Dermis blood vessel endothelial cell (primary cell): ENCODE measurements at regions not wholly inside any gene's neighbourhood (a gene's known extent, or its start where the extent isn't known, plus 50 kb on each side); places are given as distances from the start of the nearest gene placed in this dataset.

Source experiments
- DNase-seq: peaks from one replicate; pipeline ENCODE4 v3.0.0; 2010

DNA sequence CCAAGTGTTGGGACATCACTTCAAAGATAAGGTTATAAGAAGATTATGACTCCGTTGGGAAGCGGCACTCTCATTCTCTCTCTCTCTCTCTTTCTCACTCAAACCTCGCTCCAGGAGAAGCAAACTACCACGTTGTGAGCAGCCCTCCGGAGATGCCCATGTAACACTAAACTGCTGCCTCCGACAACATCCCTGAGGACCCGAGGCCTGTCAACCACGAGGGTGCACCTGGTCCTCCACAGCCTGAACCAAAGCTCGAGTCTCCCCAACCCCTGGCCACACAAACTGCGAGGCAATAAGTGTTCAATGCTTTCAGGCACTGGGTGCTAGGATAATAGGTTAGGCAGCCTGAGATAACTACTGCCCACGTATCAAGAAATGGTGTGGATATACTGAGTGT is 654.5 kb upstream of the ID2 start:
- no peak for DNase-seq

DNA sequence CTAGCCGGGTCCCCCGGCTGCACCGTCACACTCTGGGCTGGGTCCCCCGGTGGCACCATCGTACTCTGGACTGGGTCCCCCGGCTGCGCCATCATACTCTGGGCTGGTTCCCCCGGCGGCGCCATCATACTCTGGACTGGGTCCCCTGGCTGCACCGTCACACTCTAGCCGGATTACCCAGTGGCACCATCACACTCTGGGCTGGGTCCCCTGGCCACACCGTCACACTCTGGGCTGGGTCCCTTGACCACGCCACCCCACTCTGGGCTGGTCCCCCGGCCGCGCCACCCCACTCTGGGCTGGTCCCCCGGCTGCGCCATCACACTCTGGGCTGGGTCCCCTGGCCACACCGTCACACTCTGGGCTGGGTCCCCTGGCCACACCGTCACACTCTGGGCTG is 653.8 kb upstream of the ID2 start:
- DNase-seq = no peak

DNA sequence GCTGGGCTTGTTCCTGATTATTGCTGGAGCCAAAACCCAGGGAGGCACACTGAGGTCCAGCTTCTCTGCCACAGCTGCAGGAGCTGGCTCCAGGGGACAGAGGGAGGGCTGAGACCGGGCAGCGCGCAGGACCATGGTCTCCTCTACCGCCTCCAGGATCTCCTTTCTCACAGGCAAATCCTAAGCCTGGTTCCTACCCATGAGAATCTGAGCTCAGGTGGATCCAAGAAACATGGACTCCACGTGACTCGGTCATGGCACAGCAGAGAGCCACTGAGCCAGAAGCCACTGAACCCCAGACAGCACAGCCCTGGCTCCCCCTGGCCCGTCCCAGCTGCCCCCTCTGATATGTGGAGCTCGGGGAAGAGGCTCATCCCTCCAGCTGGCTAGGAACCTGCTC is 653.4 kb upstream of the ID2 start:
- no peak for DNase-seq

DNA sequence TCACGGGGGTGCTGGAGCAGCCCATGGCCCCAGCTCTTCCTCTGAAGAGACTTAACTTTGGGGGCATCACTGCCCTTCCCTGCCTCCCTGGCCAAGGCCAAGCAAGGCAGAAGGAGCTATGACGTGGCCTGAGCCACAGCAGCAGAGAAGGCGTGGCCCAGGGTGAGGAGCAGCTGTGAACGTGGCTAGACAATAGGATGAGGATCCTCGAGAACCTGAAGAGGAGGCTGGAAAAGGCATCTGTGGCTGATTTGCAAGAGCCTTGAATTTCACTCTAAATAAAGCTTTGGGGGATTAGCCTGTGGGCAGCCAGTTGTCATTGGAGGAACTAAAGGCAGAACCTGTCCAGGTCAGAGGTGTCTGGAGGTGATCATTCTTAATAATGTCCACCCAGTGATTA is 652.9 kb upstream of the ID2 start:
- no peak for DNase-seq

DNA sequence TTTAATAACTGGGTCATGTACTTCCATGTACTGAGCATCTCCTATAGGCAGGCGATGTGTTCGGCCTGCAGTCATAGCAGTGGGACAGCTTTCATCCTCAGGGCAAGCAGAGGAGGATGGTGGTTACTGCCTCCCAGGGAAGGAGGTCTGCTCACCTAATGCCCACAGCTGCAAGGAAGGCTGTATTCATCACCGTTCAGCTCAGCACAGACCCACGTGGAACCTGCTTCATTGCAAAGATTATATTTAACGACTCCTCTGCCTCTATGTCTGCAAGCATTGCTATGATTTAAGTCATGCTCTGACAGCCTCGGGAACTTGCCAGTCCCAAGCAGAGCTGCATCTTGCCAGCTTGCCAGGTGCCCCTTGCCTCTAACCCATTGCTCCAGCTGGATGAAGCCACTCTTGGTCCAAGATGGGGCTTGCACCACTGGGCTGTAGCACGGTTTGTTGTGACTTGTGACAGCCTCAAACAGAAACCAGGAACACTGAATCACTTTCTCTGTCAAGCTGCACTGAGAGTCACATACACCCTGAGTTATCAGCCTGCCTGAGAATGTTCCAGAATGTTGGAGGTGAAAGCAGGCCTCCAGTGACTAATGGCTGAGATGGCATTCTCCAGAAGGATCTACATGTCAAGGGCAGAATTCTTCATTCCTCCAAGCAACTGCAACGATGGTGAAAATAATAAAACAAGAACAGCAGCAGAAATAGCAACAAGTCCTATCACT is 651.1 kb upstream of the ID2 start:
- DNase-seq = no peak

DNA sequence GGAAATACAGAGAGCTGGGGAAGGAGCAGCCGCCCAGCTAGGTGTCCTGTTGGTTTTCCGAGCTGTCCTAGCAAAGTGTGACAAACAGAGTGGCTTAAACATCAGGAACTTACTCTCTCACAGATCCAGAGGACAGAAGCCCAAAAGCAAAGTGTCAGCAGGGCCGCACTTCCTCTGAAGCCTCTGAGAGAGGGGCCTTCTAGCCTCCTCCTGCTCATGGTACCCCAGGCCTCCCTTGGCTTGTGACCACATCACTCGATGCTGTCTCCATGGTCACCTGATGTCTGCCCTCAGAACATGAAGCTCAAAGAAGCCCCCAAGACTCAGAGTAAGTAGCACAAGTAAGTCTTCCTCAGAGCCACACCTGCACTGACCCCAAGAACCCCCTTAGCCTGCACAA is 650.5 kb upstream of the ID2 start:
- DNase-seq = no peak

DNA sequence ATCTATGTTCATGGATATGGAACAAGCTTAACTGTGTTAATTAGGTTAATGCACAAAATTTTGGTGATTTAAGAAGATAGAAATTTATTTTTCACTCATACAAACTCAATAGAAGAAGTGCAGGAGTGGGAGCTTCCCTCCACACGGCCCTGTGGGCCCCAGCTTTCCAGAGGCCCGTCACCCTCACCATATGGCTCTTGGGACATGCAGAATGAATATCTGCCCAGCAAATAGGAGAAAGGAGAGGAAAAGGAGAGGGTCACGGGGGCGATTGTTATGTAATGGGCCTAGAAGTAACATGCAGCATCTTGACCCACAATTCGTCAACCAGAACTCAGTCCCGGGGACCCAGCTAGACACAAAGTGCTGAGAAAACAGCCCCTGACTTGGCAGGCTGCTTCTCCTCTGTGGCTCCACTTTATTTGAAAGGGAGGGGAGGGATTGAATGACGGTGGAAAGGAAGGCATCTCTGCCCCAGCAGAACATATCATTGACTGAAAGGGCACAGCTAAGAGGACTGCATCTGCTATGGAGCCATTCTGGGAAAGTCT is 648.2 kb upstream of the ID2 start:
- DNase-seq = no peak

DNA sequence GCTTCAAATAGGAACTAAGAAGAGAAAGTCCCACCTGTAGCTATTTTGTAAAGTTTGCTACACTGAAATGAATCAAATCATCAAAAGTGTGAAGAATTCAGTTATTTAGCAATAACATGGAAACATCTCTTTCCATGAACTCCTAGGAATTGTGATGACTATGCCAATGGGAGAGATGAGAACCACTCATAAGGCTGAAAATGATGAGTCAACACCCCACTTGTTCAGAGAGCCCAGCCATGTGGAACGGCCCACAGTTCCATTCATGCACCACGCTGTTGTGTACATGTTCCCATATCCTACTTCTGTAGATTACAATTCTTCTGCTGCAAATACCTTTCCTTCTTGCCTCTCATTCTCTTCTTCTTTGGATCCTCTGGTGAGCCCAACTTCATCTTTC is 645.5 kb upstream of the ID2 start:
- no peak for DNase-seq

DNA sequence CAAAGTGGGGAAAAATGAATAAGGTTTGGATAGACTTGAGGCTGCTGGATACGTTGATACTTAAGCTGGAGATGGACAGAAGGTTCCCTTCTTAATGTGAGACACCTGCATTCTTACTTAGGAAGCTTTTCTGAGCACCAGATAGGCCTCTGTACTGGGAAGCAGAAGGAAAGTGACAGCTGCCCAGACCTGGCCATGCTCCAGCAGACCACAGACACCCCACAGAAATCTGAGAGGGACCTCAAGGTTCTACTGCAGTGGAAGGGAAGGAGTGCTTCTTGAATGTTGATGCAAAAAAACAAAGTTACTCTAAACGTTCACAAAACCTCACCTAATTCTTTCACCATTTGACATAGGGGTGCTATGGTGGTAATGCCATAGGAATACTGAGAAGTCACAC is 642.1 kb upstream of the ID2 start:
- DNase-seq = no peak

DNA sequence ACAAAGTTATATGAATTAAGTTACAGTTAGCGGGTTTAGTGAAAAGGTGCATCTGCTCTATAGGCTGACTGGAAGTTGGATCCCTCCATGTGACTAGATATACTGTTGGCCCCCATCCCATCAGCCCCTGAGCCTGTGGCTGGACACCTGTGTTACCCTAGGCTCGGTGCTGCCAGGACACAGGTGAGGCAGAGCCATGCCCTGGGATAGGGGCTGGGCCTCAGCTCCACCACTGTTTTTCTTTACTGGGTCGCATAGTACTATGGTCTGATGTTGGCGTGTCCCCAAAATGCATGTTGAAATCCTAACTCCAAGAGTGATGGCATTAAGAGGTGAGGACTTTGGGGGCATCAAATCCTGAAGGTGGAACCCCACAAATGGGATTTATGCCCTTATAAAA is 638.6 kb upstream of the ID2 start:
- DNase-seq = no peak

DNA sequence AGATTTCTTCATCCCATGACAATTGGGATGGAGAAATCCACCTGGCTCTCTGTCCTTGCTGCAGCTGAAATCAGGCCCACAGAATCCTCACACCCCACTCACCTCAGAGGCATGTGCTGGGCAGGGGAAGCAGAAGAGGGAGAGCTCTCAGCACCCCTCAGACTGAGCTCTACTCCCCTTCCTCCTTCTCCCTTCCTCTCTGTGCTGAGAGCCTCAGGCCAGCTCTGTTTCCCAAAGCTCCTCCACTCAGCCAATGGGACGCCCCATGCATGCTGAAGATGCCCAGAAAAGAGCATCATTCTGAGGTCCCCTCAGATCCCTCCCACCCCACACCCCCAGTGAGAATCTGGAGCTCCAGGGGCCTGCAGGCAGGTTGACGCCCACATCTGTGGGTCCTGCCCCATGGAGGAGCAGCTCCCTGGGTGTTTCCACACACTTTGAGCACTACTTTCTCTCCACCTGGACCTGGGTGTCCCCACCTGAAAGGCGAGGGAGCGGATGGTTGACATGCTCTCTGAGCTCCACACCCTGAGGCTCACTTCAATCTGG is 637.7 kb upstream of the ID2 start:
- no peak for DNase-seq

DNA sequence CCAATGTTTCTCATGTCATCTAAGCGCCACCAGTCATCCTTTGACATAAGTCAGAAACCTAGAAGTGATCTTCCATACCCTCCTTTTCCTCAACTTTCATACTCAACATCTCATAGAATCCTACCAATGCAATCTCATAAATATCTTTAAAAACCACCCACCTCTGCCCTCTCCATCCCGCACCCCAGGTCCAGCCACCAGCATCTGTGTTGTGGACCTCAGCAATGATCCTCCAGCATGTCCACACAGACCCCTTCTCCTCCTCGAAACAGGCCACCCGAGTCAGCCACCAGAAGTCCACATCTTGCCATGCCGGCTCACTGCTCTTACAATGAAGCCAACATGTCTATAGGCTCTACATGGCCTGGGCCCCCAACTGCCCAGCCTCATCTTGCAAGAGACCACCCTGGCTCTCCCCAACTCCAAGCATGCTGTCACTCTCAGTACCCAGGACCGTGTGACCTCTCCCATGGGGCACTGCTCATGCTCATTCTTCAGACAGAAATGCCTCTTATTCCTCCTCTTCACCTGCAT is 636.7 kb upstream of the ID2 start:
- no peak for DNase-seq

DNA sequence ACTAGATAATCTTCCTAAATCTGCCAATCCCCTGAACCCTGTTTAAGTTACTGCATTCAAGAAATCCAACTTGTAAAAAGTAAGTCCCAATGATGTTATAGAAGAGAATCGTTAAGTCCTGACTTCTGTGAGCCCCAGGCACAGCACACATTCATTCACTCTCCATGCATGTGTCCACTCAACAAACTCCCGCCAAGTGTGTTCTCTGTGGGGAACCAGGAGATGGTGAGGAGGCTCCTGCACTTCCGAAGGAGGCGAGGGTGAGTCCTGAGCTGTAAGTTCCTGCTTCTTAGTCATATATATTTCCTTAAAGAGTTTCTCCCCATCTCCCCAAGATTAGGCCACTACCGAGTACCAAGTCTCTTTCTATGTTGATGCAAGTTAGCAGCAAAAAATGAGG is 635.0 kb upstream of the ID2 start:
- DNase-seq = no peak

DNA sequence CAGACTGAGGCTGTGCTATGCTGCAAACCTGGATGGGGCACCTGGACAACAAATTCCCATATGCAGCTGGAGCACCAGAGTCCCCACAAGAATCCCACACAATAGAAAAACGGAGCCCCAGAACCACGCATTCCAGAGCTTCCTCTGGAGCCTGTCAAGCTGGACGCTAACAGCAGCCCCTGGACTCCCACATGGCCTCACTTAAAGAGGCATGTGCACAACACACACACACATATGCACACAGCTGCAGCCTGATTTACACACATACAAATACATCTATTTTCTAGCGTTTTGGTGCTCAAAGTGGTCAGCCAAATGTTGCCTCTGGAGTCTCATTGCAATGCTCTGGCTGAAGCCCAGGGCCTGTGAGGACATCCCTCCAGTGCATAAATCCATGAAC is 632.7 kb upstream of the ID2 start:
- DNase-seq = no peak

DNA sequence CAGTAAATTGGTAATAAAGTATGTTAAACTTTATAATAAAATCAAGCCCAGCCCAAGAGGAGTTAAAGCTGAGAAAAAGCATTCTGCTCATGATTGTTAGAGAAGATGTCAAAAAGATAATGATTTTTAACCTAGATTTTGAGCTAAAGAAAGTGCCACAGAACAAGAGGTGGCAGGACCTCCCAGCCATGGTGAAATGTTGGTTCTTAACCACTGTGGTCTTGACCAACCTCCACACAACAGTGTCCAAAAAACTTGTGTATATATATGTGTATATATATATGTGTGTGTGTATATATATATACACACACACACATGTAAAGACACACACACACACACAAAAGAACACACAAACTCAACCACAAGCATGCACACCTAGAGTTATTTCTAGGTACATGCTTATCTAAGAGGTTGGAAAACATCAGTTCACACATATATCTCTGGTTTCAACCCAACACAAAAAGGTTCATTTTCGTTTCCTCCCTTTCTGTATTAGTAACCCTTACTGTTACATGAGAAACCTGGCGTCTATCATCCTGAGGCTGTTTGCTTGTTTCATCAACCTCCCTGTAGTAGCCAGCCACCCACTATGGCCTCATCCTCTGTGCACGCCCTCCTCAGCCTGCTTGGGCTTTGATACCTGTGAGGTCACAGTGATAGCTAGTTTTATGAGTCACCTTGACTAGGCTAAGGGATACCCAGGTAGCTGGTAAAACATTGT is 631.8 kb upstream of the ID2 start:
- DNase-seq = no peak

DNA sequence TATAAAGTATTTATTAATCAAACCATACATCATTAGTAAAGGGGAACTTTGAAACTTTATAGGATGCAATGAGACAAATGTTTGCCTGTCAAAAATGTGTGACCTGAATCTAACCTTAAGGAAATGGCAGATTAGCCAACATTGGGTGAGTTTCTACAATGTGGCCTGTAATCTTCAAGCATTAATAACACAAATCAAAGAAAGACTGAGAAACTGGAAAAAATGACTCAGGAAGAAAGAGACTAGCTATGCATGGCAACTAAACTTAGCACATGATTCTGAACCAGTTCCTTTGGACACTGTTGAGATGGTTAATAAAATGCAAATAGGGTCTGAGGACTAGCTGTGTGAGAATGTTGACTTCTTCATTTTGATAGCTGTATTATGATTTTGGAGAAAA is 628.6 kb upstream of the ID2 start:
- DNase-seq = no peak

DNA sequence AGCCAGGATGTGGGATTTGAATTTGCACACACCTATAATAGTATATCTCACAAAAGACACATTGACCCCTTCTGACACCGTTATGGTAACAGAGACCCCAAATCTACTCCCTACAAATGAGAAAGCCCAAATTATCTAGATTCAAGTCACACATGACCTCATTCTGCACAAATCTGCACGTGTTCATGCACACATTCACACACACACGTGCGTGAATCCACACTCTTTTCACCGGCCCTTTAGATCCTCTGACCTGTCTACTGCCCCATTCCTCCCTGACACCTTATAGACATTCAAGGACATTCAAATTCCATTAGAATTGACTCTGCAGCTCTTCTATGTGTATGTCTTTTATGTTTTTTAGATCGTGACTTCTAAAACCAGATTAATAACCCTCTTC is 627.8 kb upstream of the ID2 start:
- no peak for DNase-seq

DNA sequence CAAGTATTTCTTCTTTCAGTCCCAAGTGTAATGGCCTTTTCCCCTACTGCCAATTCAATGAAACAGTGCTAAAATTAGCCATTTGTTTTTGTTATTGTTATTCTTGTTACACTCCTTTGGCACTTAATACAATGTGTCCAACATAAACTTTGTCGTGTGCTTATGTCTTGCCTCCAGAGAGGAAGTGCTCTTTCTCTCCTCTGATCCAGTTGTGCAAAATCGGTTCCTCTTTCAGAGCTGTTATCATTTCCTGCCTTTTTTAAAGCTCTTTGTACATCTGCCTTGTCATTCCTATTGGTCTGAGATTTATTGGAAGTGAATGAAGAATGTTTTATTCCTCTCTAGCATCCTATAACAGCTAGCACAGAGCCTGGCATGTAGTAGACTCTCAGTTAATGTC is 623.2 kb upstream of the ID2 start:
- DNase-seq = no peak

DNA sequence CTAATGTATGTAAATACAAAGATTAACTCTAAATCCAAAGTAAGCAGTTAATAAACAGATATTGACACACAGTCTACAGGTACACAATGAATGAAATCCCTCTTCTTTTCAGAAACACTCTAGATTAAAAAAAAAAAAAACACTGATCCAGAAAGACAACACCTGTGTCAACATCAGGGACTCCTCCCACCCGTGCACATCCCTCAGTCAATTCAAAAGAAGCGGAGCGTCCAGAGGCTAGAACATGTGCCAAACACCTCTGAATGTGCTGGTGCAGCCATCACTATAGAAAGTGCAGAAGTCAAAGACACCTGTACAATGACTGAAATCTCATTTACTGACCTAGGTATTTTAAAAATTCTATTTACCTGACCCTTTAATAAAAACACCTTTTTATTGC is 622.6 kb upstream of the ID2 start:
- DNase-seq = no peak

DNA sequence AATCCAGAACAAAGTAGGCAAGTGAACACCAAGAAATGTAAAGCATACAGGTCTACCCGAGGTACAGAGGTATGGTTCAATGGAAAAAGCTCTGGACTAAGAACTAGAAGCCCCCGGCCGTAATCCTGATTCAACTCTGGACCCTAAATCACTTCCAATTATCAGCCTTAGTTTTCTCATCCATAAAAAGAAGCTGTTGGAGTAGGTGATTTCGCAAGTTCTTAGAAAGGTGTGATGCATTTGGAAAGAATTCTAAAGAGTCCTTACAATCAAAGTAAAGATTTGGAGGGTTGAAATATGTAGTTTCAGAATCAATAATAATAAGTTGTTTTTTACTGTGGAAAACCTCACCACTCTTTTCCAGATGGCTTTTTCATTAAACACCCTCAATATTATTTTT is 622.1 kb upstream of the ID2 start:
- no peak for DNase-seq

DNA sequence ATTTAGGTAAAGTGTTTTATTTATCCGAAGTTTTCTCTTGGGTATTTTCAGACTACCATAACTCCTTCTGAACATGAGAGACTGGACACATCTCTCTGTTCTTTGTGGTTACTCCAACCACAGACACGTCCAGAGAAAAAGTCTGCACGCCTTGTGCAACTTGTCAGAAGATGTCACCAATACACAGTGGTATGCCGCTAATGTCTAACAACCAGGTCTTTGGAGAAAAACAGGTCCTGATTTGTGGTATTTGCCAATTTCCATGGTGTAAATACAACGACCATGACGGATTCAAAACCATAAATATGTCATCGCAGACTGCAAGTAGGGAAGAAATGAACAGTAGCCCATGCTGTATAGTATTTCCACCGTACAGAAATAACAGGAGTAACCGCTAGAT is 620.6 kb upstream of the ID2 start:
- no peak for DNase-seq

DNA sequence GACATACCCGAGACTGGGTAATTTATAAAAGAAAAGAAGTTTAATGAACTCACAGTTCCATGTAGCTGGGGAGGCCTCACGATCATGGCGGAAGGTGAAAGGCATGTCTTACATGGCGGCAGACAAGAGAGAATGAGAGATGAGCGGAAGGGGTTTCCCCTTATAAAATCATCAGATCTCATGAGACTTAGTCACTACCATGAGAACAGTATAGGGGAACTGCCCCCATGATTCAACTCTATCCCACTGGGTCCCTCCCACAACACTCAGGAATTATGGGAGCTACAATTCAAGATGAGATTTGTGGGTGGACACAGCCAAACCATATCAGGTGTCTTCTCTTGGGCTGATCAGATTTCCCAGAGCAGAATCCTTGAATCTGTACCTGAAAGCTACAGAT is 617.3 kb upstream of the ID2 start:
- DNase-seq = no peak

DNA sequence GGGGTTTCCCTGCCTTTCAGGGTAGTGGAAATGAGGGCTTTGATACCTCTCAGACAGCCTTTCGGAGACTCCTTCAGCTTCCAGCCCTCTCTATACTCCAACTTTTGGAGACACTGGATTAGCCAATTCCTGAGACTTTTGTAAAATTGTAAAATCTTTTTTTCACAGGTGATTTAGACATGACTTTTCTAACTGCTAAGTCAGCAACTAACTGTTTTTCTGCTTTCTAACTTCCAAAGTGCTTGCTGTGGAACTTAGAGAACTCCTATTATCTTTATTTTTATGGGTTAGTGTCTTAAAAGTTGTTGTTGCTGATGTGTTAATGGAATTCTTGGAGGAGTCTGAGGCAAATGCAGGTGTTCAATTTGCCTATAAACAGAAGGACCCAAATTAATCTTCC is 616.7 kb upstream of the ID2 start:
- DNase-seq = no peak

DNA sequence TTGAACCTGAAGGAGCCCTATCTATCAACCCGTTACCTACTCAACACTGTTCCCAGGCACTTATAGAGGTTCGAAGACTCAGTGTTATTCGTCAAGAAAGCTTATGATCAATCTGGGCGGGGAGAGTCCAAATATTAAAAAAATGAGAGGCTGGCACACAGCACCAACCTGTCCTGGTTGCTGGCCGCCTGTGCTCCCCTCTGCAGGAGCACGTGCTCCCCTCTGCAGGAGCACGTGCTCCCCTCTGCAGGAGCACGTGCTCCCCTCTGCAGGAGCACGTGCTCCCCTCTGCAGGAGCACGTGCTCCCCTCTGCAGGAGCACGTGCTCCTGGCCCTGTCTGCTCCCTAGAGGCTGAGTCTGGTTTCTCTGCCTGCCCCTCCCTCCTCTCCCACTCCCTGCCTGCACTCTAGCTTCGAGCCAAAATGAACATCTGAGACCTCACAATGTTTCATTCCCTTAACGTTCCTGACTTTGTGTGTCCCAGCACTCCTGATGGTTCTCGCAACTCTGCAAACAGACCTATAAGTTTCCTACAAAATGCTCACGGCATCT is 614.0 kb upstream of the ID2 start:
- no peak for DNase-seq
